Gastrocnemius medialis (tissue), 4 donors: ENCODE measurements at regions not wholly inside any gene's neighbourhood (a gene's known extent, or its start where the extent isn't known, plus 50 kb on each side); places are given as distances from the start of the nearest gene placed in this dataset.

ENCODE experiments used
- ATAC-seq, 2 donors: fragments of 150-250 bp; one replicate each; pipeline ENCODE4 v1.9.1; 2016
- DNase-seq, 2 donors: peaks; one replicate each; pipeline ENCODE4 v3.0.0-alpha.2; 2019
- H3K27ac ChIP-seq, 4 donors: fragments of 200-600 bp; sonication (generic); 1 replicate in 1 of 4; 2 replicates in 3 of 4; pipeline ENCODE4 v1.5.1; 2016 to 2018; ENCODE audit warnings: mild to moderate bottlenecking in 2 of 4, moderate library complexity in 1 of 4
- H3K27me3 ChIP-seq, 3 donors: fragments of 200-600 bp; sonication (generic) in 2 of 3; 1 replicate in 1 of 3; 2 replicates in 2 of 3; pipeline versions ENCODE4 v1.5.1 to v1.6.0; 2016 to 2019; ENCODE audit warnings: mild to moderate bottlenecking in 1 of 3, moderate library complexity in 1 of 3
- H3K36me3 ChIP-seq, 2 donors: fragments of 200-600 bp; sonication (generic) in 1 of 2; one replicate each; pipeline ENCODE4 v1.5.1; 2017 to 2018
- H3K4me1 ChIP-seq, 2 donors: fragments of 200-600 bp; sonication (generic) in 1 of 2; one replicate each; pipeline ENCODE4 v1.5.1; 2016 to 2017; ENCODE audit warnings: mild to moderate bottlenecking in 2 of 2
- H3K4me3 ChIP-seq, 4 donors: fragments of 200-600 bp; sonication (generic) in 3 of 4; 1 replicate in 1 of 4; 2 replicates in 3 of 4; pipeline ENCODE4 v1.5.1; 2016 to 2019; ENCODE audit warnings: mild to moderate bottlenecking in 2 of 4
- H3K9me3 ChIP-seq, 3 donors: fragments of 200-600 bp; sonication (generic) in 2 of 3; 1 replicate in 1 of 3; 2 replicates in 2 of 3; pipeline ENCODE4 v1.5.1; 2016 to 2019
- CTCF ChIP-seq, 5 experiments: fragments of 450-650 bp in 3 of 5; fragments of 200-600 bp in 2 of 5; sonication (generic) in 2 of 5; IDR thresholded peaks in 4 of 5; conservative IDR thresholded peaks in 1 of 5; 1 replicate in 4 of 5; 2 replicates in 1 of 5; pipeline ENCODE4 v1.5.1; 2016 to 2019; ENCODE audit warnings: antibody characterized with exemption in 5 of 5, mild to moderate bottlenecking in 3 of 5, moderate library complexity in 3 of 5
- POLR2A ChIP-seq, 2 donors: fragments of 450-650 bp; IDR thresholded peaks; one replicate each; pipeline ENCODE4 v1.6.1; 2017; ENCODE audit warnings: antibody characterized with exemption in 2 of 2, mild to moderate bottlenecking in 2 of 2, moderate library complexity in 2 of 2
- in situ Hi-C, 4 donors: fragments of 200-750 bp; cut with MboI; loops; one replicate each; pipeline versions ENCODE4 v1.15.0 to v1.8.0; 2017; ENCODE audit warnings: low sequenced_read_pairs in 4 of 4
- intact Hi-C: fragments of 100-400 bp; cut with DNase I; formaldehyde crosslinking; loops from one replicate; pipeline ENCODE4 v1.15.1; 2023; ENCODE audit warnings: low total_unique reads

DNA sequence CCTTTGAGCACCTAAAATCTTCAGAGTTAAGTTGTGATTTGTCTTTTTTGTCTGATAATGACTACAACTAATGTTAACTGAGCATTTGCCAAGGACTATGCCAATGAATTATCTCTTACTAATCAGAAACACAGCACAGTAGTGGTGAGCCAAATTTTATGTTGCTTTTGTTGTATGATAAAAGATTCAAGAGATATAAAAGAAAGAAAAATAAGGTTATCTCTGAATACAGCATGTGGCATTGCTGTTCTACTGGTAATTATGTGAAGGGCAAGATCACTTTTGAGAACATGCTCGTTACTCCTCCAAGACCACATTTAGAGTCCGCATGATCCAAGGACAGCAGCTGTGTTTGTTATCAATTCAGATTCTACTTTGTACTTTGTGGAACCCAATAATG is 133.4 kb upstream of the MYLIP start:
- in situ Hi-C loops, result loop anchor here in 1 of 4 donors (25.0 kb wide), 1 partner anchor 192 kb away; no protein-coding TSS in a partner anchor

DNA sequence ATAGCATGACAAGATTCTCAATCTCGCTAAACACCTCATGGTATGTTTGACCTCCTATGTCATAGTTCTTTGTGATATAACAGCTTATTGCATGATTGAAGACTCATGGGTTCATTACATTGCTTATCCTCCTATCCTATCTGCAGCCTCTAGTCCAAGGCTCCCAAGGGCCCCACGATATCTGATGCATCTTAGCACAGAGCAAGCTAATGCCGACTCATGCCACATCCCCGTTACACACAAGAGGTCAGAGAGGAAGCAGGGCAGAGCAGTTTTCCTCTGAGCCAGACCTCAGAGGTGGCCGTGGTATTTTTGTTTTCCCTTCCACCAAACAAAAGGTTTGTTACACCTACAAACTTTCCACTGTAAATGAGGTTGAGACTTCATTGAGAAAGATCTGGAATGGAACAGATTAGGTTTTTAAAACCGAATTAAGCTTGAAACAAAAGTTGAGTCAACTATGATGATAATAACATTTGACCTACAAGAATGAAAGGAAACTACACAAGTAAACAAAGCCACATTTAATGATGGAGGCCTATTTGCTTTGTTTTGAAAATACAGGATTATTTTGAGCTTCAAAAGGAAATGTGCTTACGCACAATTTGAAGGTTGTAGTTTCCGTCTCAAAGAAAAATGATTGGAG is 133.9 kb upstream of the MYLIP start:
- Histone ChIP-seq H3K27me3 (no peaks in the 10 kb centered on the region), H3K4me1 (peaks cover 0 to 3% of the 10 kb centered on the region in 2 donors), H3K27ac (peak overlapping the region in 3 of 4 donors; percentile 19 to 35 (median 34)), H3K9me3 (no peaks in the 10 kb centered on the region), H3K36me3 (no peaks in the 10 kb centered on the region), H3K4me3 (no peak overlapping the region)
- intact Hi-C loops, result no loop called here
- TF ChIP-seq POLR2A (IDR thresholded peaks at IDR 0.05), result no peak
- no peak for TF ChIP-seq CTCF (IDR thresholded peaks at IDR 0.05 in 4 of 5, conservative IDR thresholded peaks at IDR 0.05 in 1 of 5)
- DNase-seq (no peak), ATAC-seq (no peak)
- in situ Hi-C loops, result loop anchor here in 1 of 4 donors (25.0 kb wide), 1 partner anchor 192 kb away; no protein-coding TSS in a partner anchor

More for the DNA sequence above, 133.4 kb upstream of the MYLIP start:
- Histone ChIP-seq H3K27me3 (no peaks in the 10 kb centered on the region), H3K4me3 (no peak overlapping the region), H3K27ac (peak overlapping the region; percentile 34 to 52 (median 39)), H3K9me3 (no peaks in the 10 kb centered on the region), H3K4me1 (peaks cover 0 to 3% of the 10 kb centered on the region in 2 donors), H3K36me3 (no peaks in the 10 kb centered on the region)
- ATAC-seq (no peak), DNase-seq (no peak)
- intact Hi-C loops, result no loop called here
- TF ChIP-seq CTCF (IDR thresholded peaks at IDR 0.05 in 4 of 5, conservative IDR thresholded peaks at IDR 0.05 in 1 of 5), result no peak
- no peak for TF ChIP-seq POLR2A (IDR thresholded peaks at IDR 0.05)

DNA sequence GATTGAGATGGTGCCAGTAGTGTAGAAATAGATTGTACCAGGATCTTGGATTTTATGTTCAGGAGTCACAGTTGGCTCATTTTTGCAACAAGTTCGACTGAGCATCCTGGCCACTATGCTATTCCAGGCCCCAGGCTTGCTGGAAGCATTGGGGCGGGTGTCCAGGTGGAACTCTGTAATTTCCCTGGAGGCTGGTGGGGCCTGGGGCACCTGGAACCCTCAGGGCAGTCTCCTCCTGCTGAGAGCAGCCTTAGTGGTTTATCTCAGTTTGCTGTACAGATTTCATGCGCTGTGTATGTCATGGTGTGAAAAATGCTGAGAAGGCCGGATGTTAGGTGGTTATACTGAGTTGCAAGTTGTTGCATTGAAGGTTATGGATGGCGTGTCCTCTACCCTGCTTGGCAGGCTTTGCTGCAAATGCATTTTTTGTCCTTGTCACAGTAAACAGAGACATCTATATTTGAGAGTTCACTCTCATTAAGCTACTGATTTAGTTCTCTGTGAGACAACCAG is 135.1 kb upstream of the MYLIP start:
- Histone ChIP-seq H3K27ac (no peak overlapping the region), H3K4me1 (peaks cover 0 to 3% of the 10 kb centered on the region in 2 donors), H3K36me3 (no peaks in the 10 kb centered on the region), H3K27me3 (no peaks in the 10 kb centered on the region), H3K9me3 (no peaks in the 10 kb centered on the region), H3K4me3 (no peak overlapping the region)
- DNase-seq (no peak), ATAC-seq (no peak)
- in situ Hi-C loops (loop anchor here in 1 of 4 donors (25.0 kb wide), 1 partner anchor 194 kb away; no protein-coding TSS in a partner anchor), intact Hi-C loops (no loop called here)
- TF ChIP-seq CTCF (IDR thresholded peaks at IDR 0.05 in 4 of 5, conservative IDR thresholded peaks at IDR 0.05 in 1 of 5), result no peak
- TF ChIP-seq POLR2A (IDR thresholded peaks at IDR 0.05), result no peak

DNA sequence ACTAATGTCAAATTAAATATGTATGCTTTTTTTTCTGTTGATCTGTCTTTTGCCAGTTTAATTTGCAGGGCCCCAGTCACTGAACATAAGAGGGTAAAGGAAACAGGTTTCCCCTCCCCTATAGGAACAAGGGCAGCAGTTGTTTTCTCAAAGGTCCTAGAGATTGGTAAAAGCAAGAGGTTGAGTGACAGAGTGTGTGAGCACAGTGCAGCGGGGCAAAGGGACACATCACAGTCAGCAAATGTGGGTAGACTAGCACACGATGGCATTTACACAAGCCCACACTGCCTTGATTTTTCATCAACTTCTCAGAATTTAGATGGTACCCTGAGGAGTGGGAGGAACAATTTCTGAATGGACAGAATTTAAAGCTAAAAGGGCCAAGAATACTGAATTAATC is 138.7 kb upstream of the MYLIP start:
- intact Hi-C loops, result no loop called here
- in situ Hi-C loops, result loop anchor here in 1 of 4 donors (25.0 kb wide), 1 partner anchor 197 kb away; no protein-coding TSS in a partner anchor
- TF ChIP-seq POLR2A (IDR thresholded peaks at IDR 0.05), result no peak
- no peak for TF ChIP-seq CTCF (IDR thresholded peaks at IDR 0.05 in 4 of 5, conservative IDR thresholded peaks at IDR 0.05 in 1 of 5)
- no peaks in the 10 kb centered on the region for H3K27me3 ChIP-seq
- ATAC-seq (no peak), DNase-seq (no peak)
- no peak overlapping the region for H3K4me3 ChIP-seq
- no peaks in the 10 kb centered on the region for H3K9me3 ChIP-seq
- H3K27ac ChIP-seq, result no peak overlapping the region
- no peaks in the 10 kb centered on the region for H3K4me1 ChIP-seq
- no peaks in the 10 kb centered on the region for H3K36me3 ChIP-seq
